PC-9 (cell line): ENCODE measurements at regions not wholly inside any gene's neighbourhood (a gene's known extent, or its start where the extent isn't known, plus 50 kb on each side); places are given as distances from the start of the nearest gene placed in this dataset.

Experiments
- CTCF ChIP-seq: fragments of 200-600 bp; sonication (generic); conservative IDR thresholded peaks from 2 replicates; pipeline ENCODE4 v1.6.1; 2017; ENCODE audit warnings: mixed run types, antibody characterized with exemption, mild to moderate bottlenecking, moderate library complexity
- EZH2 ChIP-seq: fragments of 200-600 bp; sonication (generic); IDR thresholded peaks from 2 replicates; pipeline ENCODE4 v1.8.0; 2017; ENCODE audit warnings: antibody characterized with exemption, low read depth

GRCh38 chr6:1212919-1213318, 99.0 kb upstream of the FOXQ1 start:
- TF ChIP-seq CTCF (no peak), EZH2 (no peak)
